Right lobe of liver (tissue), 6 donors: ENCODE measurements at regions not wholly inside any gene's neighbourhood (a gene's known extent, or its start where the extent isn't known, plus 50 kb on each side); places are given as distances from the start of the nearest gene placed in this dataset.
"Not testable (repeated sequence)": the region's sequence is repeated elsewhere in the genome, so short reads cannot be mapped to it uniquely, and the experiment has no call there.

ENCODE experiments used
- ATAC-seq, 4 donors: fragments of 200-7000 bp; cut with Tn5 transposase; one replicate each; pipeline ENCODE4 v1.9.1; 2020; ENCODE audit warnings: mild to moderate bottlenecking in 4 of 4, moderate library complexity in 4 of 4
- DNase-seq, 3 donors: peaks; one replicate each; pipeline ENCODE4 v3.0.0-alpha.2; 2020
- H3K27ac ChIP-seq, 3 donors: fragments of 200-600 bp; one replicate each; pipeline ENCODE4 v1.8.0; 2022
- H3K27me3 ChIP-seq, 2 donors: fragments of 200-600 bp; one replicate each; pipeline ENCODE4 v1.8.0; 2022
- H3K36me3 ChIP-seq, 4 donors: fragments of 200-600 bp; sonication (generic) in 1 of 4; one replicate each; pipeline versions ENCODE4 v1.5.1 to v1.8.0; 2017 to 2022; ENCODE audit warnings: control low read depth in 1 of 4
- H3K4me1 ChIP-seq, 4 donors: fragments of 200-600 bp; sonication (generic) in 1 of 4; one replicate each; pipeline versions ENCODE4 v1.5.1 to v1.8.0; 2017 to 2022; ENCODE audit warnings: control low read depth in 1 of 4
- H3K4me3 ChIP-seq, 3 donors: fragments of 200-600 bp; one replicate each; pipeline ENCODE4 v1.8.0; 2022
- H3K9me3 ChIP-seq, 4 donors: fragments of 200-600 bp; sonication (generic) in 1 of 4; one replicate each; pipeline versions ENCODE4 v1.5.1 to v1.8.0; 2017 to 2022; ENCODE audit warnings: control low read depth in 1 of 4
- POLR2A ChIP-seq: fragments of 450-650 bp; IDR thresholded peaks from one replicate; pipeline ENCODE4 v1.6.1; 2017; ENCODE audit warnings: antibody characterized with exemption, mild to moderate bottlenecking
- WGBS: methylation state at CpG from one replicate; pipeline ENCODE4 v1.1.6; 2018; ENCODE audit warnings: low coverage, low lambda C conversion rate; ENCODE audit not compliant: insufficient coverage; ENCODE audit errors: missing lambda C conversion rate; 5-methylcytosine and 5-hydroxymethylcytosine counted together
- intact Hi-C, 2 donors: fragments of 100-400 bp; cut with DNase I; formaldehyde crosslinking; loops; one replicate each; pipeline versions ENCODE4 v1.11.2 to v1.14.1; 2022
- TF ChIP-seq, protein P1 (sequence below), 4 donors: fragments of 200-600 bp in 3 of 4; fragments of 450-650 bp in 1 of 4; IDR thresholded peaks; one replicate each; pipeline versions ENCODE4 v1.5.1 to v1.8.0; 2016 to 2022; ENCODE audit warnings: antibody characterized with exemption in 4 of 4, mild to moderate bottlenecking in 2 of 4
- donor health status: DM: no; HTN: yes; CAD: no.
- donor health status: DM: no; HTN: no; CAD: no.
- donor health status: DM: no; HTN: no; CAD: no.
- donor health status: DM: no; HTN: yes; CAD: no.
- donor health status: DM: no; HTN: yes; CAD: no.

DNA sequence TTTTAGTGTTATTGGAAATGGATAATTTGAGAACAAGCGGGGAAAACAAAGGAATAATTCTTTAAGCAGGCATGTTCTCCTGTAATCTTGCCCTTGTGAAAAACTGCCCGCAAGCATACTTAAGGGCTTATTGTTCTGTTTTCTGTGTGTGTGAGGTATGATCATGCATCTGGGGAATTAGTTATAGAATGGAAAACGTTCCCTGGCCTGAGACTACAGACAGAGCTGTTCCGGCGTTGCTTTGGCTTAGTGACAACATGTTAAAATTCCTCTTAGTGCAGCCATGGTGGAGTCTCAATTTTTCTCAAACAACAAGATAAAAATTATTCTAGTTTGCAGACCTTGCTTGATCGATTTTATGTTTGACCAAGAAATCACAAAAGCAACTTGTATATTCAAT, 560.2 kb upstream of the SPRY2 start:
- ATAC-seq (no peak), DNase-seq (no peak)
- TF ChIP-seq POLR2A: no peak
- TF ChIP-seq, protein P1, sequence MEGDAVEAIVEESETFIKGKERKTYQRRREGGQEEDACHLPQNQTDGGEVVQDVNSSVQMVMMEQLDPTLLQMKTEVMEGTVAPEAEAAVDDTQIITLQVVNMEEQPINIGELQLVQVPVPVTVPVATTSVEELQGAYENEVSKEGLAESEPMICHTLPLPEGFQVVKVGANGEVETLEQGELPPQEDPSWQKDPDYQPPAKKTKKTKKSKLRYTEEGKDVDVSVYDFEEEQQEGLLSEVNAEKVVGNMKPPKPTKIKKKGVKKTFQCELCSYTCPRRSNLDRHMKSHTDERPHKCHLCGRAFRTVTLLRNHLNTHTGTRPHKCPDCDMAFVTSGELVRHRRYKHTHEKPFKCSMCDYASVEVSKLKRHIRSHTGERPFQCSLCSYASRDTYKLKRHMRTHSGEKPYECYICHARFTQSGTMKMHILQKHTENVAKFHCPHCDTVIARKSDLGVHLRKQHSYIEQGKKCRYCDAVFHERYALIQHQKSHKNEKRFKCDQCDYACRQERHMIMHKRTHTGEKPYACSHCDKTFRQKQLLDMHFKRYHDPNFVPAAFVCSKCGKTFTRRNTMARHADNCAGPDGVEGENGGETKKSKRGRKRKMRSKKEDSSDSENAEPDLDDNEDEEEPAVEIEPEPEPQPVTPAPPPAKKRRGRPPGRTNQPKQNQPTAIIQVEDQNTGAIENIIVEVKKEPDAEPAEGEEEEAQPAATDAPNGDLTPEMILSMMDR (IDR thresholded peaks at IDR 0.05): no peak
- WGBS: 53% methylated on average over 6 of the region's 6 CpGs
- Histone ChIP-seq H3K4me3 (no peak overlapping the region), H3K4me1 (no peaks in the 10 kb centered on the region), H3K27me3 (no peaks in the 10 kb centered on the region), H3K36me3 (no peaks in the 10 kb centered on the region), H3K27ac (no peak overlapping the region), H3K9me3 (no peaks in the 10 kb centered on the region)
- intact Hi-C loops: no loop called here

DNA sequence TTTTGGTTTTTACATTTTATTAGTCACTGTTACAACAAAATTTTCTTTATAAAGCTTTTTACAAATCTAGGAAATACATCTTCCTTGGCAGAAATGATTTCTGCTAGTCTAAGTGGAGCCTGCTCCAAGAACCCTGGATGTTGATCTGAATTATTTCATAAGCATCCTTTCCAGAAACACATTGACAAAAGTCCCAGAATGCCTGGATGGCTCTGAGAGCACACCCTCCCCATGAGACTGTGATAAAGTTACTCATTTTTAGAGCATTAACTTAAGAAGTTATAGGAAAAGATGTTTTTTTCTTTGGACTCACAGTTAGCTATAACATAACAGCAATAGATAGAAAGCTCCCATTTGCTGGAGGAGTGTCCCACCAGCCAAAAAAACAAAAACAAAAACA, 559.6 kb upstream of the SPRY2 start:
- H3K27ac ChIP-seq: no peak overlapping the region
- no peak overlapping the region for H3K4me3 ChIP-seq
- no peak for DNase-seq
- H3K27me3 ChIP-seq: no peaks in the 10 kb centered on the region
- no peaks in the 10 kb centered on the region for H3K9me3 ChIP-seq
- intact Hi-C loops: no loop called here
- H3K4me1 ChIP-seq: no peaks in the 10 kb centered on the region
- no peaks in the 10 kb centered on the region for H3K36me3 ChIP-seq
- no peak for TF ChIP-seq POLR2A
- TF ChIP-seq, protein P1 (IDR thresholded peaks at IDR 0.05): no peak
- ATAC-seq: no peak

DNA sequence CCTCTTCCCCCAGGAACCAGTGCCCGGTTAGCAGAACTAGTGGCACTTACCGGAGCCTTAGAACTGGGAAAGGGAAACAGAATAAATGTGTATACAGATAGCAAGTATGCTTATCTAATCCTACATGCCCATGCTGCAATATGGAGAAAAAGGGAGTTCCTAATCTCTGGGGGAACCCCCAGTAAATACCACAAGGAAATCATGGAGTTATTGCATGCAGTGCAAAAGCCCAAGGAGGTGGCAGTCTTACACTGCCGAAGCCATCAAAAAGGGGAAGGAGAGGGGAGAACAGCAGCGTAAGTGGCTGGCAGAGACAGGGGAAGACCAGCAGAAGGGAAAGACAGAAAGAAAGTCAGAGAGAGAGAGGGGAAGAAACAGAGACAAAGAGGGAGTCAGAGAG, 556.7 kb upstream of the SPRY2 start:
- ATAC-seq, H3K4me1 ChIP-seq, DNase-seq, intact Hi-C loops, H3K9me3 ChIP-seq, H3K4me3 ChIP-seq, H3K27ac ChIP-seq, H3K36me3 ChIP-seq, H3K27me3 ChIP-seq: not testable (repeated sequence)
- WGBS: 65% methylated on average over 4 of the region's 4 CpGs

DNA sequence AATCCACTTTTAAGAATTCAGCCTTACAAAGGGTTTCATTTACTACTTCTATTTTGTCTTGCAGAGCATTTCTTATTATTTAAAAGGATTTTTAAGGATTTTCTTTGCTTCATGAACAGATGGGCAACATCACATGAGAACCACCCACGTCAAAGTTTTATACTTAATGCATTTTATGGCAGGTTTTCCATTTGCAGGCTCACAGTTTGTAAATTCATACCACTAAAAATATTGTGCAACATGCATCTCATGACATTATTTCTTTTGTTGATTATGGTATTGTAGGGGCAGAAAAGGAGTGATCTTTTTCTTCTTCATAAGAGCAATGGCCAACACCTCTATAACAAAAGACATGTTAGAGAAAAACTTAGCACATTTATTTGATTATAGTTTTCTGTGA, 554.0 kb upstream of the SPRY2 start:
- ATAC-seq: no peak
- 39% methylated on average over 1 of the region's 1 CpG for WGBS

DNA sequence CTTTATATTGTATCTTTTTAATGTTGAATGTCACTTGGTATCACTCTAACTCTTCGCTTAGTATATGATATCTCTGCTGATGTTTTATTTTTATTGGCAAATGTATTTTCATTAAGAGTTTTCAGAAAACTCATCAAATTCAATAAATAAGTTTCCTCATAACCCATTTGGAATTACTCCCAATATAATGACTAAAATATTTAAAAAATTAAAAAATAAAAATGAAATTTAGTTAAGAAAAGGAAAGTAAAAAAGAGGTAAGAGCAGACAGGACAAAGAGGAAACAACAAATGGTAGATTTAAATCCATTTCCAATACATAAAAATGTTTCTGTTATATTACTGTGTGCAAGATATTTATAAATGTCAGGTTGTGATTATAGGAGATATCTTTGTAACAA, 548.9 kb upstream of the SPRY2 start:
- WGBS: 43% methylated on average over 1 of the region's 1 CpG
- TF ChIP-seq, protein P1 (IDR thresholded peaks at IDR 0.05): no peak
- no peak for TF ChIP-seq POLR2A

More for the DNA sequence above, 554.0 kb upstream of the SPRY2 start:
- Histone ChIP-seq H3K27me3 (no peaks in the 10 kb centered on the region), H3K27ac (no peak overlapping the region), H3K4me1 (no peaks in the 10 kb centered on the region), H3K4me3 (no peak overlapping the region), H3K36me3 (no peaks in the 10 kb centered on the region), H3K9me3 (no peaks in the 10 kb centered on the region)
- no peak for DNase-seq
- TF ChIP-seq, protein P1 (IDR thresholded peaks at IDR 0.05): no peak
- no peak for TF ChIP-seq POLR2A
- intact Hi-C loops: no loop called here

More for the DNA sequence above, 548.9 kb upstream of the SPRY2 start:
- Histone ChIP-seq H3K36me3 (no peaks in the 10 kb centered on the region), H3K27me3 (no peaks in the 10 kb centered on the region), H3K27ac (no peak overlapping the region), H3K9me3 (no peaks in the 10 kb centered on the region), H3K4me1 (no peaks in the 10 kb centered on the region), H3K4me3 (no peak overlapping the region)
- intact Hi-C loops: no loop called here
- ATAC-seq (no peak), DNase-seq (no peak)
